Chondrocyte (in vitro differentiated cells): ENCODE measurements at regions not wholly inside any gene's neighbourhood (a gene's known extent, or its start where the extent isn't known, plus 50 kb on each side); places are given as distances from the start of the nearest gene placed in this dataset.
"Not testable (repeated sequence)": the region's sequence is repeated elsewhere in the genome, so short reads cannot be mapped to it uniquely, and the experiment has no call there.

Experiments
- DNase-seq: peaks from one replicate; pipeline ENCODE4 v3.0.0; 2021; ENCODE audit warnings: mixed read lengths, low spot score
- H3K27ac Mint-ChIP-seq: one replicate; pipeline ENCODE4 v1.8.0; 2021; ENCODE audit warnings: mild to moderate bottlenecking, moderate library complexity, mixed read lengths; ENCODE audit not compliant: unreplicated experiment
- H3K27me3 Mint-ChIP-seq: 2 replicates; pipeline ENCODE4 v1.8.0; 2021; ENCODE audit warnings: low read depth, mixed read lengths
- H3K36me3 Mint-ChIP-seq: 2 replicates; pipeline ENCODE4 v1.8.0; 2021; ENCODE audit warnings: low read depth, mixed read lengths
- H3K4me1 Mint-ChIP-seq: 2 replicates; pipeline ENCODE4 v1.8.0; 2021; ENCODE audit warnings: low read depth, mild to moderate bottlenecking, mixed read lengths
- H3K4me3 Mint-ChIP-seq: one replicate; pipeline ENCODE4 v1.8.0; 2021; ENCODE audit warnings: mild to moderate bottlenecking, moderate library complexity, mixed read lengths; ENCODE audit not compliant: unreplicated experiment
- H3K9me3 Mint-ChIP-seq: 2 replicates; pipeline ENCODE4 v1.8.0; 2021; ENCODE audit warnings: low read depth, mixed read lengths
- TF ChIP-seq, protein P1 (sequence below): fragments of 200-600 bp; sonication (generic); IDR thresholded peaks from 2 replicates; pipeline ENCODE4 v1.5.0; 2021; ENCODE audit warnings: antibody characterized with exemption, mild to moderate bottlenecking, moderate library complexity

DNA sequence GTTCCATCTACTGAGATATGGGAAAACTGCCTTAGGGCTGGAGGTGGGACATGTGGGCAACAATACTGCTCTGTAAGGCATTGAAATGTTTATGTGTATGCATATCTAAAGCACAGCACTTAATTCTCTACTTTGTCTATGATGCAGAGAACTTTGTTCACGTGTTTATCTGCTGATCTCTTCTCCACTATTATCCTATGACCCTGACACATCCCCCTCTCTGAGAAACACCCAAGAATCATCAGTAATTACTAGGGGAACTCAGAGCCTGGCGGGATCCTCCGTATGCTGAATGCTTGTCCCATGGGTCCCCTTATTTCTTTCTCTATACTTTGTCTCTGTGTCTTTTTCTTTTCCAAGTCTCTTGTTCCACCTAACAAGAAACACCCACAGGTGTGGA is 63.8 kb downstream of the OR4A15 start:
- H3K4me1 Mint-ChIP-seq, DNase-seq, H3K4me3 Mint-ChIP-seq, H3K36me3 Mint-ChIP-seq, H3K27me3 Mint-ChIP-seq, H3K27ac Mint-ChIP-seq: not testable (repeated sequence)
- peaks cover 41% of the 10 kb centered on the region for H3K9me3 Mint-ChIP-seq

DNA sequence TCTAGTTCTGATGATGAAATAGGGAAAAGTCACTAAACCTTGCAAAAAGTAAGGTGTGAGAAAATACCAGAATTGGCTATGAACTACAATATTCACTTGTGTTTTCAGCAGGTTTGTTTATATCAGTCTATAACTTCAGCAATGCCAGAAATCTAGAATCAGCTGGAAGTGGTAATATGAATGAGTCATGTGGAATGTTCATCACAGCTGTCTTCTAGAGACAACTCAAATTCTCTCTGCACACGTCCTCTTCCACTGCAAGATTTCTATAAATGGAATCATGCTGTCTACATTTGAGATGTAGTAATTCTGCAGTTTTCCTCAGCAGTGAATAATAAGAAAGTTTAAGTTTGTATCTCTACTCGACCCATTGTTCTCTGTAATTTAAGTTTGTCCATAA is 89.9 kb downstream of the OR4A15 start:
- Mint-ChIP-seq H3K36me3 (no peaks in the 10 kb centered on the region), H3K9me3 (peaks cover 35% of the 10 kb centered on the region), H3K27me3 (no peaks in the 10 kb centered on the region), H3K4me1 (no peaks in the 10 kb centered on the region), H3K4me3 (no peak overlapping the region), H3K27ac (no peak overlapping the region)
- DNase-seq, result no peak
- TF ChIP-seq, protein P1, sequence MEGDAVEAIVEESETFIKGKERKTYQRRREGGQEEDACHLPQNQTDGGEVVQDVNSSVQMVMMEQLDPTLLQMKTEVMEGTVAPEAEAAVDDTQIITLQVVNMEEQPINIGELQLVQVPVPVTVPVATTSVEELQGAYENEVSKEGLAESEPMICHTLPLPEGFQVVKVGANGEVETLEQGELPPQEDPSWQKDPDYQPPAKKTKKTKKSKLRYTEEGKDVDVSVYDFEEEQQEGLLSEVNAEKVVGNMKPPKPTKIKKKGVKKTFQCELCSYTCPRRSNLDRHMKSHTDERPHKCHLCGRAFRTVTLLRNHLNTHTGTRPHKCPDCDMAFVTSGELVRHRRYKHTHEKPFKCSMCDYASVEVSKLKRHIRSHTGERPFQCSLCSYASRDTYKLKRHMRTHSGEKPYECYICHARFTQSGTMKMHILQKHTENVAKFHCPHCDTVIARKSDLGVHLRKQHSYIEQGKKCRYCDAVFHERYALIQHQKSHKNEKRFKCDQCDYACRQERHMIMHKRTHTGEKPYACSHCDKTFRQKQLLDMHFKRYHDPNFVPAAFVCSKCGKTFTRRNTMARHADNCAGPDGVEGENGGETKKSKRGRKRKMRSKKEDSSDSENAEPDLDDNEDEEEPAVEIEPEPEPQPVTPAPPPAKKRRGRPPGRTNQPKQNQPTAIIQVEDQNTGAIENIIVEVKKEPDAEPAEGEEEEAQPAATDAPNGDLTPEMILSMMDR, result no peak

DNA sequence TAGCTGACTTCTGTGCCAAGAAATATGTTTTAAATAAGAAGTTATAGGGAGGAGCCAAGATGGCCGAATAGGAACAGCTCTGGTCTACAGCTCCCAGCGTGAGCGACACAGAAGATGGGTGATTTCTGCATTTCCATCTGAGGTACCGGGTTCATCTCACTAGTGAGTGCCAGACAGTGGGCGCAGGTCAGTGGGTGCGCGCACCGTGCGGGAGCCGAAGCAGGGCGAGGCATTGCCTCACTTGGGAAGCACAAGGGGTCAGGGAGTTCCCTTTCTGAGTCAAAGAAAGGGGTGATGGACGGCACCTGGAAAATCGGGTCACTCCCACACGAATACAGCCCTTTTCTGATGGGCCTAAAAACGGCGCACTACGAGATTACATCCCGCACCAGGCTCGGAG is 92.1 kb downstream of the OR4A15 start:
- not testable (repeated sequence) for H3K4me3 Mint-ChIP-seq, DNase-seq, H3K27ac Mint-ChIP-seq, H3K36me3 Mint-ChIP-seq, H3K27me3 Mint-ChIP-seq, H3K4me1 Mint-ChIP-seq
- peaks cover 36% of the 10 kb centered on the region for H3K9me3 Mint-ChIP-seq

DNA sequence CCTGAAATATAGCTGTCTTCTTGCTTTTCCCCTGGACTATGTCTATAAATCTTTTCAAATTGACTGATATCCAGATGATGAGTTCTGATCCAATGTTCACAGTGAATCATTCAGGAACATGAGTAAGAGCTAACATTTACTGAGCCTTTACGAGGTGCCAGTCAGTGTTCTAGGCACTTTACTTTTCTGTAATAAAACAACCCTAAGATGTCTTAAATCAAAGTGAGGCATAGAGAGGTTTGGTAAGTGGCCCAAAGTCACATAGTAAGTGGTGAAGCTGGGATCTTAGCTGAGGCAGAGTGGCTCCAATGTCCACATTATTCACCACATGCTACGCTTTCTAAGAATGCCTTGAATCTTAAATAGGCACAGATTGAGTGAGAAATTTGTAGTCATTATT is 79.9 kb upstream of the OR4C15 start:
- H3K9me3 Mint-ChIP-seq, result peaks cover 49% of the 10 kb centered on the region
- TF ChIP-seq, protein P1, result no peak

DNA sequence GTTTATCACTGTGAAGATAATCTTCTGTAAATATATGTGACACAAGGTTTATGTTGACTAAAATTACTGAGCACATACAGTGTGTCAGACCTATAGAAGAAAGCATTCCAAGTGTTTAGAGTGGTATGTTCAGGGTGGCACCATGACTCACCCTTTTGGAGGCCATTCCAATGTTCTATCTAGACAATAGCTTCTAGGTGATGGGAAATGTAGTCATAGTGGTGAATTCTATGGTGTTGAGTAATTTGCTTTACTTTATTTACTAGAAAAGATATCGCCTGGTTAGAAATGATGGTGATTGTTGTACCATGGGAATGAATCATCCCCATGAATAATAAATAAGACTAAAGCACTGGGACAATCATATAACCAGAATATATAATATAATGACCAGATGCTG is 72.9 kb upstream of the OR4C15 start:
- Mint-ChIP-seq H3K36me3 (no peaks in the 10 kb centered on the region), H3K4me1 (no peaks in the 10 kb centered on the region), H3K4me3 (no peak overlapping the region), H3K27me3 (no peaks in the 10 kb centered on the region), H3K27ac (no peak overlapping the region), H3K9me3 (peaks cover 37% of the 10 kb centered on the region)
- no peak for DNase-seq
- TF ChIP-seq, protein P1, result no peak

More for the DNA sequence above, 79.9 kb upstream of the OR4C15 start:
- Mint-ChIP-seq H3K4me1 (no peaks in the 10 kb centered on the region), H3K36me3 (no peaks in the 10 kb centered on the region), H3K4me3 (no peak overlapping the region), H3K27me3 (no peaks in the 10 kb centered on the region), H3K27ac (no peak overlapping the region)
- no peak for DNase-seq

DNA sequence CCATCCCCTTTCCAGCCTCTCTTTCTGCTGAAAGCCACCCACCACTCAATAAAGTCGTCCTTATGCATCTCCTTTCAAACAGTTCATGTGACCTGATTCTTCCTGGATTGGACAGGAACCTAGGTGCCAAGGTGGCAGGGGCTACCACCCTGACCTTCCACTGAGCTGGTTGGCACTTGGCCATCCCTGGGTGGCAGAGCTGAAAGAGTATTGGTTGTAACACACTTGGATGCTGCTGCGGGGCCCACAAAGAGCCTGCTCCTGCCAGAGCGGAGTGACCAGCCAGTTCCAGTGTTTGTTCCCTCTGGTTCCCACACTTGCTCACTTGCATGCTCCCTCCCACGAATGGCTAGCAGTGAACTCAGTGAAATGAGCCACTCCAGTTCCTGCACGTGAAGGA is 57.2 kb upstream of the OR4C15 start:
- TF ChIP-seq, protein P1, result no peak
- H3K9me3 Mint-ChIP-seq, result peaks cover 58% of the 10 kb centered on the region
- H3K27me3 Mint-ChIP-seq, result no peaks in the 10 kb centered on the region
- no peak for DNase-seq
- H3K4me3 Mint-ChIP-seq, result no peak overlapping the region
- no peak overlapping the region for H3K27ac Mint-ChIP-seq
- no peaks in the 10 kb centered on the region for H3K4me1 Mint-ChIP-seq
- H3K36me3 Mint-ChIP-seq, result no peaks in the 10 kb centered on the region
